ACC112 (cell line): ENCODE measurements at regions not wholly inside any gene's neighbourhood (a gene's known extent, or its start where the extent isn't known, plus 50 kb on each side); places are given as distances from the start of the nearest gene placed in this dataset.

Source experiments
- H2AFZ ChIP-seq: fragments of 200-600 bp; sonication (generic); one replicate; pipeline ENCODE4 v1.6.0; 2017; ENCODE audit warnings: antibody characterized with exemption, low read length; ENCODE audit not compliant: unreplicated experiment
- H3K27ac ChIP-seq: fragments of 200-600 bp; sonication (generic); 2 replicates; pipeline ENCODE4 v1.5.1; 2014; ENCODE audit warnings: low read depth, mild to moderate bottlenecking, antibody characterized with exemption, low read length, moderate library complexity
- H3K27me3 ChIP-seq: fragments of 200-600 bp; sonication (generic); 2 replicates; pipeline ENCODE4 v1.6.1; 2014; ENCODE audit warnings: mild to moderate bottlenecking, antibody characterized with exemption, low read length, moderate library complexity, mixed read lengths; ENCODE audit not compliant: insufficient read depth
- H3K36me3 ChIP-seq: fragments of 200-600 bp; sonication (generic); 2 replicates; pipeline ENCODE4 v1.6.1; 2016; ENCODE audit warnings: mild to moderate bottlenecking, antibody characterized with exemption, low read length, moderate library complexity, mixed read lengths; ENCODE audit not compliant: insufficient read depth
- H3K4me1 ChIP-seq: fragments of 200-600 bp; sonication (generic); one replicate; pipeline ENCODE4 v1.6.1; 2016; ENCODE audit warnings: low read length, mixed read lengths; ENCODE audit not compliant: insufficient read depth, unreplicated experiment, control insufficient read depth
- H3K4me3 ChIP-seq: fragments of 200-600 bp; sonication (generic); 2 replicates; pipeline ENCODE4 v1.5.1; 2014; ENCODE audit warnings: mild to moderate bottlenecking, low read depth, low read length
- H3K79me2 ChIP-seq: fragments of 200-600 bp; sonication (generic); one replicate; pipeline ENCODE4 v1.6.0; 2016; ENCODE audit warnings: low read length; ENCODE audit not compliant: control insufficient read depth, unreplicated experiment, insufficient read depth

DNA sequence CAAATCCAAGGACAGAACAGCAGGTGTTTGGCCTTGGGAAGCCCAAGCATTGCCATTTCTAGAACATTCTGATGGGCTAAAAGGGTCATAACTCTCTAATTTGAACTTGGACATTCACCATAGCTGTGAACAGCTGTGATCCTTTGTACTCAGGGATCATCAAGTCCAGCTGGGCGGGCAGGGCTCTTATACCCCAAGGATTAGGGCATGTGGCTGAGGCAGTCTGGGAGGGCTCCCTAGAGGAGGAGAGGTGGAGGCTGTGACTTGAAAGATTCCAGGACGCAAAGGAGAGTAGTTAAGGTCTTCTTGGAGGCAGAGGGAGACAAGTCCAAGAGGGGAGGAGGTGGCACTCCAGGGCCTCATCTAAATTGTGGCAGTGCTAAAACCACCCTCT is 233.1 kb upstream of the GSE1 start:
- Histone ChIP-seq H3K27ac (no peak overlapping the region), H3K4me1 (peaks cover 8% of the 10 kb centered on the region), H3K79me2 (peaks cover 6% of the 10 kb centered on the region), H3K4me3 (no peak overlapping the region), H3K27me3 (no peaks in the 10 kb centered on the region), H2AFZ (no peak overlapping the region), H3K36me3 (no peaks in the 10 kb centered on the region)

DNA sequence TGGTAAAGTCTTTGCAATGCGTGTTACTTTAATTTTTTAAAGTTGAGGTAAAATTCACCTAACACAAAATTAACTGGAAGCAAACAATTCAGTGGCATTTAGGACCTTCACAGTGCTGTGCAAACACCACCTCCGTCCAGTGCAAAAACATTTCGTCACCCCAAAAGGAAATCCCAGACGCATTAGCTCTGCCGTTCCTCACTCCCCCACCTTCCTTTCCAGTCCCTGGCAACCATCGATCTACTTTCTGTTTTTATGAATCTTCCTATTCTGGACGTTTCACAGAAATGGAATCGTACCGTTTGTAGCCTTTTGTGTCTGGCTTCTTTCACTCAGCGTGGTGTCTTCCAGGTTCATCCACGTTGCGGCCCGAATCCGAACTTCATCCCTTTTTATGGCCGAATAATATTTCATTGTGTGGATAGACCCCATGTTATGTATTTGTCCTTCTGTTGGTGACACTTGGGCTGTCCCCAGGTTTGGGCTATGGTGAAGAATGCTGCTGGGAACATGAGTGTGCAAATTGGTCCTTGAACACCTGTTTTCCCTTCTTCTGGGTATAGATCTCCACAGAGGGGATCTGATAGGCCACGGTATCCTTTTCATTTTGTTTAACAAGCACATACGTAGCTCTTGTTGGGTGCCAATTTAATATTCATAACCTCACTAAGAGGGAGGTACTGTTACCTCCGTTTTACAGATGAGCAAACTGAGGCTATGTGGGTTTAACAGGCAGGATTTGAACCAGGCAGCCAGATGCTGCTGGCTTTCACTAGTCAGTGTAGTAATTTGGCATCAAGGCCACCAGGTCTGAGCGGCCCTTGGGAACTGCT is 232.0 kb upstream of the GSE1 start:
- Histone ChIP-seq H3K4me1 (peaks cover 8% of the 10 kb centered on the region), H3K36me3 (no peaks in the 10 kb centered on the region), H3K27me3 (no peaks in the 10 kb centered on the region), H3K79me2 (peaks cover 4% of the 10 kb centered on the region), H3K4me3 (no peak overlapping the region), H3K27ac (no peak overlapping the region), H2AFZ (no peak overlapping the region)

- H3K27me3 ChIP-seq, result no peaks in the 10 kb centered on the region
- peaks cover 3% of the 10 kb centered on the region for H3K79me2 ChIP-seq
- H3K27ac ChIP-seq, result no peak overlapping the region
- peaks cover 8% of the 10 kb centered on the region for H3K4me1 ChIP-seq
- H3K36me3 ChIP-seq, result no peaks in the 10 kb centered on the region
- no peak overlapping the region for H3K4me3 ChIP-seq
- no peak overlapping the region for H2AFZ ChIP-seq
Observed at GRCh38 chr16:85381738-85382592, 231.2 kb upstream of the GSE1 start.

DNA sequence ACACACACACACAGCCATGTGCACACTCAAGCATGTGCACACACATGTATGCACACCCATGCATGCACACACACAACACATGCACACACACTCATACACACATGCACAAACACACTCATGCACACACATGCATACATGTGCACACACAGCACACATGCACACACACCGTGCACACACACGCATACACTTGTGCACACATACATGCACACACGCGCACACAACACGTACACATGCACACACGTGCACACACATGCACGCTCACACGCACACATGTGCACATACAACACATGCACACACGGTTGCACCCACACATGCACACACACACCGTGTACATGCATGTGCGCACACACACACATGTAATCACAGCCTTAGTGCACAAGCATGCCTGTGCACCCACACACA is 230.4 kb upstream of the GSE1 start:
- no peak overlapping the region for H3K4me3 ChIP-seq
- no peaks in the 10 kb centered on the region for H3K27me3 ChIP-seq
- H3K27ac ChIP-seq, result no peak overlapping the region
- H3K79me2 ChIP-seq, result peaks cover 3% of the 10 kb centered on the region
- no peaks in the 10 kb centered on the region for H3K36me3 ChIP-seq
- H3K4me1 ChIP-seq, result peaks cover 8% of the 10 kb centered on the region
- H2AFZ ChIP-seq, result no peak overlapping the region

DNA sequence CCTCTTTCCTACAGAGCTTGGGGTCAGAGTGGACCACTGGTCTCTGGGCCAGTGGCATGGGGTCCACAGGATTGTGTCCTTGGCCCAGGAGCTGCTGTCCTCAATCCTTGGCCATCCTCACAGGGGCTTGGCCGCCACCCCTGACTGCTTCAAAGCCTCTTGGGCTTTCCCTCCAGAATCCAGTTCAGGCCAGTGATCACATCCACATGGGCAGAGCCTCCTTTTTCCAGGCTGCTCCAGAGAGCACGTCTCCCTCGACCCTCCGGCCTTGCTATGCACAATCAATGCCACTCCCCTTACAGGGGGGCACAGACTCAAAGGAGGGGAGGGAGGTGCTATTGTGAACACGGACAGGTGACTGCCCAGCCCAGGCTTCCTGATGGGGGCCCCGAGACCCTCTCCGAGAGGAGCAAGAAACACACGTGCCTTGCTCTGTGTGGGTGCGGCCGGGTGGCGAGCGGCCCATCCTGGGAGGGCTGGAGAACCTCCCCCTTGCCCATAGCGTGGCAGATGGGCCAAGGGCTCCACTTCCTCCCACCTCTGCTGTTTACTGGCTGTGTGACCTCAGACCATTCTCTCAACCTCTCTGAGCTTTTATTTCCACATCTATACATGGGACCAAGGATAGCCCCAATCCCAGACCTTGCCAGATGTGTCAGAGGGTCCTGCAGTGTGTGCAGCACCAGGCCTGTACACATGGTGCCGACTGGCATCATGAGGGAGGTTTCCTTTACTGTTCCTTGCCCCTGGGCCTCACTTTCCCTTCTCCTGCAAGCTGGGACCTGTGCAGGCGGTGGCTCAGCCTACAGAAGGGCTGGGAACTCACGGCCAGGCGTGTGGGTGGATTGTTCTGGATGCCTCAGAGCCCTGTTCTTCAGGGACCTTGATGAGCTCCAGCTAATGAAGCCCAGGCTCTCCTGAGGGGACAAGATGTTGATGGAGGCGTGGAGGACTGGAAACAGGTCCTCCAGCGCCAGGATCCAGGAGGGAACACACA is 229.0 kb upstream of the GSE1 start:
- Histone ChIP-seq H3K4me3 (no peak overlapping the region), H3K27ac (no peak overlapping the region), H3K79me2 (no peaks in the 10 kb centered on the region), H3K36me3 (no peaks in the 10 kb centered on the region), H3K27me3 (no peaks in the 10 kb centered on the region), H2AFZ (no peak overlapping the region), H3K4me1 (peaks cover 8% of the 10 kb centered on the region)

- Histone ChIP-seq H3K4me3 (no peak overlapping the region), H3K79me2 (no peaks in the 10 kb centered on the region), H3K36me3 (no peaks in the 10 kb centered on the region), H3K27me3 (no peaks in the 10 kb centered on the region), H3K4me1 (peaks cover 8% of the 10 kb centered on the region), H3K27ac (no peak overlapping the region), H2AFZ (no peak overlapping the region)
Observed at GRCh38 chr16:85384833-85385462, 228.2 kb upstream of the GSE1 start.

DNA sequence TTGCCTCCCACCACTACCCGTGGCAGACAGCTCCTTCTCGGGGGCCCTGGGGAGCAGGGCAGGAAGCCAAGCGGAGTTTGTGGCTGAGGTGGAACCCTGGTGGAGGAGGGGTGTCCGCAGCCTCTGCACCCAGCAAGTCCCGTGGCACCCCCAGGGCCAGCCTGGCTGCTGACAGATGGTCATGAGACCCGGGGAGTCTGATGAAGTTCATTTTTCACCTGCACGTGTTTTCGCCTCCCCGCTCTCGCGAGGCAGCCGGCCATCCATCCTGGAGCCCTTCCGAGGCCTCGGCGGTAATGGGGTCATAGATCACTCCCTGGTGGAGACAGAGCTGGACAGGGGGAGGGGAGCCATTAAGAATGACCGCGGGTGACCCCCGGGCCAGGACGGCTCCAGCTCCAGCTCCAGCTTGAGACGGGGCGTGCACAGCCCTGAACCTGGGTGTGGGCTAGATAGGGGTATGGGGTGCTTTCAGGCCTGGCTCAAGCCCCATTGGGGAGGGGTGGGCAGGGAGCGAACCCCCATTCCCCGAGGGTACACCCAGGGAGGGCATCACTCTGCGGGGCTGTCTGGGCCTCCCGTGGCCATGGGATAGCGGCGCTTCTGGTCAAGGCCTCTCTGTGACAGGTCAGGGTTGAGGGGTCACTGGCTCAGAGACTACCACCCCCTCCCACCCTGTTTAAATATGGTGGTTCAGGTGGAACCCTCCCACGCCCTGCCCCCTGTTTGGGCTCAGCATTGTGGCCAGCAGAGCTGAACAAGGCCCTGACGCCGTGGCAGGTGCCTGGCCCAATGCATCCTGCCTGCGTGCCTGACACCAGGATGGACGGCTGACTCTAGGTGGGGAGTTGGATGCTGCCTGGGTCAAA is 227.4 kb upstream of the GSE1 start:
- Histone ChIP-seq H3K4me3 (no peak overlapping the region), H3K27ac (no peak overlapping the region), H3K36me3 (no peaks in the 10 kb centered on the region), H2AFZ (no peak overlapping the region), H3K4me1 (peaks cover 13% of the 10 kb centered on the region), H3K27me3 (no peaks in the 10 kb centered on the region), H3K79me2 (no peaks in the 10 kb centered on the region)

DNA sequence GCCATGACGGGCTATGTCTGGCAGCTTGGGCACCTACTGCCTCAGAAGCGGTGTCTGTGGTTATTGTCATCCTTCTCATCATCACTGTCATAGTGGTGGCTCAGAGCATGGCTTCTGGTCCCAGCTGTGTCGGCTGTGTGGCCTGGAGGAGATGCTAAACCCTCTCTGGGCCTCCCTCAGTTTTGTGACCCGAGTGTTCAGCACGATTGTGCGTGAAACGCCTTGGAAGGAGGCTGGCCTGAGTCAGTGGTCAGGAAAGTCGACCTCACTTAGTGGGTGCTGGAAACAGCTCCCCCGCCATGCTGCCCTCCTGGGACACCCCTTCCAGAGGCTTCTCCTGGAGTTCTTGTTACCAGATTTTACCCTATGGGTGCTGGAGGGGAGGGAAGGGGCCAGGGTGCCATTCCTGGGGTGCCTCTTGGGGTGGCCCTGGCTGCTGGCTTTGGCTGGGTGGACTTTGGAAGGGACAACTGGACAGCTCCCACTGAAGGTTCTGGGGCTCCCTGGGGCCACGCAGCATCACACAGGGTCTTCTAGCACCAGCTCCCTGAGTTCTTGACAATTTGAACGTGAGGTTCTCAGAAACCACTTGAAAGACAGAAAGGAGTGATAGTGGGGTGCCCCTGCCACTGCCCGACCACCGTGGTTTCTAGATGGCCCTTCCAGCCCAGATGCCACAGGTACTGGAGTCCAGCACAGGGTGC is 226.5 kb upstream of the GSE1 start:
- no peaks in the 10 kb centered on the region for H3K79me2 ChIP-seq
- no peaks in the 10 kb centered on the region for H3K27me3 ChIP-seq
- no peaks in the 10 kb centered on the region for H3K36me3 ChIP-seq

DNA sequence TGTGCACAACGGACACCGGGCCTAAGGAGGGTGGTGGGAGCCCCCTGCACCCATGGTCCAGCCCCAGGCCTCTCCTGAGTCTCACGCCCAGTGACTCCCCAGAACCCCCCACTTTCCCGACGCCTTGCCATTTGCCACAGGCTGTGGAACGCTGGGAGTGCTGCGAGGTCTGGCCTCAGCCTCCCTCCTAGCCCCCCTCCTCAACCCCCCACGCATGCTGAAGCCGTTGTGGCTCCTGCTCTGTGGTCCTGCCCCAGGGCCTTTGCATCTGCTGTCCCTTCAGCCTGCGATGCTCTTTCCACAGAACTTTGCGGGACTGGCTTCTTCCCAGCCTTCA is 226.0 kb upstream of the GSE1 start:
- Histone ChIP-seq H3K79me2 (no peaks in the 10 kb centered on the region), H3K4me1 (peaks cover 18% of the 10 kb centered on the region)

More for the DNA sequence above, 226.5 kb upstream of the GSE1 start:
- Histone ChIP-seq H2AFZ (no peak overlapping the region), H3K4me1 (peaks cover 20% of the 10 kb centered on the region), H3K27ac (no peak overlapping the region), H3K4me3 (no peak overlapping the region)

More for the DNA sequence above, 226.0 kb upstream of the GSE1 start:
- no peak overlapping the region for H3K4me3 ChIP-seq
- no peak overlapping the region for H2AFZ ChIP-seq
- H3K27ac ChIP-seq, result no peak overlapping the region
- no peaks in the 10 kb centered on the region for H3K27me3 ChIP-seq
- no peaks in the 10 kb centered on the region for H3K36me3 ChIP-seq
